K562 (cell line): ENCODE measurements at regions not wholly inside any gene's neighbourhood (a gene's known extent, or its start where the extent isn't known, plus 50 kb on each side); places are given as distances from the start of the nearest gene placed in this dataset.

Source experiments
- ATF4 ChIP-seq: fragments of 450-650 bp; formaldehyde crosslinking; IDR thresholded peaks from 2 replicates; pipeline ENCODE4 v1.4.0; 2022; ENCODE audit warnings: mild to moderate bottlenecking, moderate library complexity
- CEBPG ChIP-seq, 3 experiments: fragments of 200-800 bp in 1 of 3; sonication (Bioruptor generic) in 1 of 3; sonication (generic) in 1 of 3; formaldehyde crosslinking in 1 of 3; IDR thresholded peaks in 2 of 3; conservative IDR thresholded peaks in 1 of 3; 2 replicates each; pipeline versions ENCODE4 v1.6.1 to v1.8.0; 2016 to 2022; ENCODE audit warnings: missing compliant biosample characterization in 2 of 3, missing genetic modification characterization in 2 of 3, mild to moderate bottlenecking in 1 of 3, missing genetic modification reagents in 1 of 3
- CGGBP1 ChIP-seq: fragments of 250-450 bp; sonication (Bioruptor Pico); IDR thresholded peaks from 2 replicates; pipeline ENCODE4 v1.9.0; 2021; ENCODE audit warnings: mild to moderate bottlenecking
- CTBP1 ChIP-seq: fragments of 450-650 bp; IDR thresholded peaks from 2 replicates; pipeline ENCODE4 v1.6.1; 2016; ENCODE audit warnings: borderline replicate concordance
- DPF2 ChIP-seq: fragments of 450-650 bp; IDR thresholded peaks from 2 replicates; pipeline ENCODE4 v1.6.1; 2016
- EGR1 ChIP-seq: fragments of 450-650 bp; conservative IDR thresholded peaks from 2 replicates; pipeline ENCODE4 v1.6.1; 2017; ENCODE audit warnings: mild to moderate bottlenecking
- ERF ChIP-seq: fragments of 450-650 bp; formaldehyde crosslinking; IDR thresholded peaks from 2 replicates; pipeline ENCODE4 v1.4.0; 2020; ENCODE audit warnings: mild to moderate bottlenecking, mixed read lengths
- ESRRA ChIP-seq: fragments of 450-650 bp; IDR thresholded peaks from 2 replicates; pipeline ENCODE4 v1.6.1; 2014; ENCODE audit warnings: low read depth, mild to moderate bottlenecking, moderate library complexity, borderline replicate concordance
- ETS2 ChIP-seq: IDR thresholded peaks from 2 replicates; pipeline ENCODE4 v1.6.1; 2016; ENCODE audit warnings: borderline replicate concordance, missing genetic modification characterization, mild to moderate bottlenecking, moderate library complexity, missing compliant biosample characterization; ENCODE audit not compliant: poor library complexity, severe bottlenecking
- KDM4B ChIP-seq, 2 experiments: fragments of 450-650 bp in 1 of 2; sonication (generic) in 1 of 2; IDR thresholded peaks; 2 replicates each; pipeline ENCODE4 v1.6.1; 2016 to 2017; ENCODE audit warnings: borderline replicate concordance in 2 of 2, antibody characterized with exemption in 1 of 2, low read depth in 1 of 2, mild to moderate bottlenecking in 1 of 2
- MECOM ChIP-seq: fragments of 250-450 bp; sonication (Bioruptor Pico); IDR thresholded peaks from 2 replicates; pipeline ENCODE4 v1.8.0; 2022; ENCODE audit warnings: inconsistent platforms
- MEF2A ChIP-seq: IDR thresholded peaks from 2 replicates; pipeline ENCODE4 v1.6.1; 2011; ENCODE audit warnings: low read depth, mild to moderate bottlenecking, low read length, moderate library complexity; ENCODE audit not compliant: control insufficient read depth
- NCOA2 ChIP-seq, 2 experiments: fragments of 450-650 bp; IDR thresholded peaks; 2 replicates each; pipeline ENCODE4 v1.6.1; 2018; ENCODE audit warnings: mild to moderate bottlenecking in 2 of 2, moderate library complexity in 1 of 2; ENCODE audit not compliant: partially characterized antibody in 2 of 2
- SLC30A9 ChIP-seq: fragments of 250-450 bp; sonication (Bioruptor Pico); IDR thresholded peaks from 2 replicates; pipeline ENCODE4 v1.8.0; 2022; ENCODE audit warnings: mild to moderate bottlenecking, moderate library complexity
- TSC22D4 ChIP-seq: fragments of 450-650 bp; IDR thresholded peaks from 2 replicates; pipeline ENCODE4 v1.6.1; 2016; ENCODE audit warnings: missing genetic modification characterization, missing biosample characterization, control low read depth
- USF1 ChIP-seq: sonication (generic); formaldehyde crosslinking; IDR thresholded peaks from 2 replicates; pipeline ENCODE4 v1.9.0; 2022; ENCODE audit warnings: mild to moderate bottlenecking, missing genetic modification reagents
- XRCC3 ChIP-seq: fragments of 450-650 bp; IDR thresholded peaks from 2 replicates; pipeline ENCODE4 v1.6.1; 2017; ENCODE audit warnings: mild to moderate bottlenecking, moderate library complexity
- ZNF232 ChIP-seq: sonication (generic); formaldehyde crosslinking; IDR thresholded peaks from 2 replicates; pipeline ENCODE4 v1.8.0; 2022; ENCODE audit warnings: mild to moderate bottlenecking, missing genetic modification reagents
- ZNF398 ChIP-seq: fragments of 250-450 bp; sonication (Bioruptor Pico); IDR thresholded peaks from 2 replicates; pipeline ENCODE4 v1.8.0; 2021; ENCODE audit warnings: moderate library complexity, mild to moderate bottlenecking, inconsistent platforms
- ZNF518B ChIP-seq: fragments of 250-450 bp; sonication (Bioruptor Pico); IDR thresholded peaks from 2 replicates; pipeline ENCODE4 v1.5.0; 2021; ENCODE audit warnings: mild to moderate bottlenecking, moderate library complexity

- TF ChIP-seq ZNF398 (no peak), CEBPG (CRISPR knock-in tag; IDR thresholded peaks at IDR 0.05) (peak; percentile 95), CEBPG (tag; conservative IDR thresholded peaks at IDR 0.05 in 1 of 2, IDR thresholded peaks at IDR 0.05 in 1 of 2) (peak; percentile 75 to 96), MECOM (CRISPR knock-in tag) (peak; percentile 51; the same call in 1 of the 2 replicates), MEF2A (no peak), ATF4 (peak; percentile 75), CTBP1 (peak; percentile 58; the same call in 1 of the 2 replicates), EGR1 (no peak; the same call in 1 of the 2 replicates), NCOA2 (IDR thresholded peaks at IDR 0.05; ENCODE audit: partially characterized antibody in 2 of 2) (peak in 1 of 2 experiments; percentile 89), CGGBP1 (peak; percentile 46; the same call in 1 of the 2 replicates), DPF2 (peak; percentile 56), XRCC3 (no peak), ZNF232 (CRISPR knock-in tag) (no peak), KDM4B (IDR thresholded peaks at IDR 0.05; ENCODE audit: borderline replicate concordance in 2 of 2, low read depth in 1 of 2) (no peak), USF1 (CRISPR knock-in tag) (peak; percentile 67), ERF (CRISPR knock-in tag) (0 out of 2 replicates have a peak, but pooled peaks have one; percentile 56), TSC22D4 (tag) (no peak), ESRRA (no peak), SLC30A9 (no peak), ETS2 (tag) (no peak), ZNF518B (no peak)
Observed at GRCh38 chr6:26304797-26305640, 60.0 kb upstream of the BTN3A2 start (continued).
